Uterus (tissue), 2 donors: ENCODE measurements at regions not wholly inside any gene's neighbourhood (a gene's known extent, or its start where the extent isn't known, plus 50 kb on each side); places are given as distances from the start of the nearest gene placed in this dataset.

Experiments
- POLR2A ChIP-seq, 2 donors: fragments of 450-650 bp; IDR thresholded peaks; one replicate each; pipeline ENCODE4 v1.6.1; 2016; ENCODE audit warnings: antibody characterized with exemption in 2 of 2, mild to moderate bottlenecking in 1 of 2, moderate library complexity in 1 of 2
- TF ChIP-seq, protein P1 (sequence below), 4 experiments: fragments of 200-600 bp in 2 of 4; fragments of 450-650 bp in 2 of 4; sonication (generic) in 2 of 4; IDR thresholded peaks; one replicate each; pipeline ENCODE4 v1.5.1; 2016 to 2019; ENCODE audit warnings: antibody characterized with exemption in 4 of 4, mild to moderate bottlenecking in 2 of 4, moderate library complexity in 1 of 4

GRCh38 chr6:122014961-122015360 is 384.5 kb upstream of the HSF2 start:
- no peak for TF ChIP-seq POLR2A (IDR thresholded peaks at IDR 0.05)
- TF ChIP-seq, protein P1, sequence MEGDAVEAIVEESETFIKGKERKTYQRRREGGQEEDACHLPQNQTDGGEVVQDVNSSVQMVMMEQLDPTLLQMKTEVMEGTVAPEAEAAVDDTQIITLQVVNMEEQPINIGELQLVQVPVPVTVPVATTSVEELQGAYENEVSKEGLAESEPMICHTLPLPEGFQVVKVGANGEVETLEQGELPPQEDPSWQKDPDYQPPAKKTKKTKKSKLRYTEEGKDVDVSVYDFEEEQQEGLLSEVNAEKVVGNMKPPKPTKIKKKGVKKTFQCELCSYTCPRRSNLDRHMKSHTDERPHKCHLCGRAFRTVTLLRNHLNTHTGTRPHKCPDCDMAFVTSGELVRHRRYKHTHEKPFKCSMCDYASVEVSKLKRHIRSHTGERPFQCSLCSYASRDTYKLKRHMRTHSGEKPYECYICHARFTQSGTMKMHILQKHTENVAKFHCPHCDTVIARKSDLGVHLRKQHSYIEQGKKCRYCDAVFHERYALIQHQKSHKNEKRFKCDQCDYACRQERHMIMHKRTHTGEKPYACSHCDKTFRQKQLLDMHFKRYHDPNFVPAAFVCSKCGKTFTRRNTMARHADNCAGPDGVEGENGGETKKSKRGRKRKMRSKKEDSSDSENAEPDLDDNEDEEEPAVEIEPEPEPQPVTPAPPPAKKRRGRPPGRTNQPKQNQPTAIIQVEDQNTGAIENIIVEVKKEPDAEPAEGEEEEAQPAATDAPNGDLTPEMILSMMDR (IDR thresholded peaks at IDR 0.05): no peak
